ENCODE measurements at regions not wholly inside any gene's neighbourhood (a gene's known extent, or its start where the extent isn't known, plus 50 kb on each side); places are given as distances from the start of the nearest gene placed in this dataset.

- DNase-seq, result no peak
Measured at GRCh38 chr6:166770216-166771116, 143.4 kb upstream of the RPS6KA2 start.

DNA sequence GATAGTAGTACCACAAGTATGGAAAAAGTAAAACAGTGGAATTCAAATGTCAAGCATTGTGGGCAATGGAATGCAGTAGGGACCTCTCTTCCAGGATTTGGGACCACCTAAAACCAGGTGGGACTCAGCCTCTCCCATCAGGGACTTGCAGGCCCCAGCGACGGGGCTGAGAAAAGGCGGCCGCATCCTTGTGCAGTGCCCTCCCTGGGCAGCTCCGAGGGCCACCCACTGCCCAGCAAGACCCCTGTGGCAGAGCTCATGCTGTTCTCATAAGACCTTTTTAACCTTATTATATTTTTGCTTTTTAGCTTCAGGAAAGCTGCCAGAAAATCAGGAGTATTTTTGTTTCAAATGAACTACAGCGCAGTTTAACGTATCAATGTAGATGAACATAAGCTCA is 142.6 kb upstream of the RPS6KA2 start:
- no peak for DNase-seq

GRCh38 chr6:166768761-166769160 is 141.7 kb upstream of the RPS6KA2 start:
- DNase-seq, result no peak

GRCh38 chr6:166767230-166767629 is 140.2 kb upstream of the RPS6KA2 start:
- no peak for DNase-seq

GRCh38 chr6:166766769-166767168 is 139.7 kb upstream of the RPS6KA2 start:
- no peak for DNase-seq

DNA sequence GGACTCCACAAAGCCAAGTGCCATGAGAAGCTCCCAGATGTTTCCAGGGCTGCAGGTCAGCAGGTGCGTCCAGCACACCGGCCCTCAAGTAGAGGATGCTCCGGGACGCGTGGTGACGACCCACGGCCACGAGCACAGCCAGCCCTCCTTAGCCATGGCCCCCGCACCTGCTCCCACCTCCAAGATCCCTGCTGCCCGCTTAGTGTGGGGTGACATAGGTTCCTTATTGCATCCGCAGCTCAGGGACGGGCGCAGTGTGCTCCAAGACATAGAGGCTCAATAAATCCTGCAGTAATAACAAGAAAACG is 138.1 kb upstream of the RPS6KA2 start:
- DNase-seq, result no peak

DNA sequence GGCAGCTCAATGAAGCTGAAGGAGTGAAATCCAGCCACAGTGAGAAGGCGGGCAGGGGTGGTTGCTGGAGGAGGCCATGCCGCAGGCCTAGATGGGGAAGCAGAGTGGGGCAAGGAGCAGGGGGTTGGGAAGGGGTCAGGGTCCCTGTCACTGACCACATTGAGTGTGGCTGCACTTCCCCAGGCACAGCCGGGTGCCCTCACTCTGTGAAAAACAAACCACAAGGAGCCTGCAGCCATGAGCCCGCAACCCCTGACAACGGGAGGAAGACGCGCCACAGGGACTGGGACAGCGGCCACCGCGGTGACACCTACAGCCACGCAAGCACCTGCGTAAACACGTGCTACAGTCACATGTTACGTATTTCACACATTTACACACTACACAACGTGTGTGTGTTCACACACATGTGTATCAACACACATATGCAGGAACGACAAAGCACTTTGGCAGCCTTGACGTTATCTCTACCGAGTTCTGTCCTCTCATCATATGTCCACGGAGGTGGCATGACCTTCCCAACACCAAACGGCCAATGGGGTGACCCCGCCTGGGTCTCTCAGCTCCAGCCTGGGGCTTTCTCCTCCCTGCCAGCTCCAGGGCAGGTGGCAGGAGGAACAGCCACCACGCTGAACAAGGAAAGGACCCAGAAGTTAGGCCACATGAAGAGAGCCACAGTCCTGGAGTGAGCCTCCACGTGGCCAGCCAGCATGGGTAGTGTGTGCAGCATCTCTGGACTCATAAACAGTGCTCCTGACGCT is 137.6 kb upstream of the RPS6KA2 start:
- no peak for DNase-seq

DNA sequence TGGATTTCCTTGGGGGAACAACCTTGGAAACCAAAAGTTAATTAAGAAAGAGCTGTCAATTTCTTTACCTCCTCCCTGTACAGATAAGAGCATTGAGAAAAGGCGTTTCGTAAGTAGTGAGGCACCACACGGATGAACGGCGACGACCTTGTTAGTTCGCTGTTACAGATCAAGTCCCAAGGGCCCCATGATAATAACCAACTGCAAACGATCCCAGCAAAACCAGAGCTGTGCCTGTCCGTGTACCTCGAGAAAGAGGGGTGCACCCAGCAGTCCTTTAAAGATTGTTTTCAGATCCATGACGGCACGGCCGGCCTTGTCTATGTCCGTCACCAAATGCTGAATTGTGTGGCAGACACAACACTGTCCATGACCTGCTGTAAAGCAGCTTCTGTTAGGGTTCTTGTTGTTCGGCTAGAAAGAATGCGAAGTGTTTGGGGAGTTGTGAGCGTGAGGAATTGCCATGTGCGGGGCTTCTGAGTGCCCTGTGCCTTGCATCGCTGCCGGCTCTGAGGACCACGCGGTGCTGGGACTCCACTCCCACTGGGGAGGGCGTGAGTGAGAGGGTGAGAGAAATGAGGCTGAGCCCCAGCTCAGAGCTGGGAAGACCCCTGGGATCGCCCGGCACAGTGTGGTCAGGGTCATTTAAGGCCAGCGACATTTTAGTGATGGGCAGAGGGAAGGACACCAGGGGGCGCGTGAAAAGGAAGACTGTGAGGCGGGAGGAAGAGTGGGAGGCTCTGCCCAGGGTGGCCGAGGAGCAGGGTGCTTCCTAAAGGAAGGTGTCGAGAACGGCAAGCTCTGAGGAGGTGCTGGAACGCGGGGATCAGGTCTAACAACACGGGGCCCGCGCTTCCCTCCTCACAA is 136.8 kb upstream of the RPS6KA2 start:
- no peak for DNase-seq

- DNase-seq, result no peak
Measured at GRCh38 chr6:166761801-166762200, 134.8 kb upstream of the RPS6KA2 start.

DNA sequence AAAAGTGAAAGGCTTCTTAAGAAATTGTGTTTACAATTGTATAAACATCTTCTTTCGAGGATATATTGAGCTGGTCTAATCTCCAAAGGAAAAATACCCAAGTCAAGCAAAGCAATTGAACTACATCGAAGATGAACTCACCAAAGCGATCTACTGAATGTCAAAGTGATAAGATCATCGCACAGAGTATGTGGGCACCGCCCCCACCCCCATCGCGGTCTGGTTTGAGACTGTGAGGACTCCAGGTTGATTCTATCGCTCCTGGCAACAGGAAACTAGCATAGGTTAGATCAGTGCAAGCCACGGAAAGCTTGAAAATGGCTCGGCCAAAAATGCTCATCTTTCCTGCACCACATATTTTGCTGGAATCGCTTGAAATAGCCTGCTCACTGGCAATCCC is 133.2 kb upstream of the RPS6KA2 start:
- DNase-seq, result peak; percentile 27 to 67 (median 38)

GRCh38 chr6:166758136-166758704 is 131.2 kb upstream of the RPS6KA2 start:
- DNase-seq, result no peak

DNA sequence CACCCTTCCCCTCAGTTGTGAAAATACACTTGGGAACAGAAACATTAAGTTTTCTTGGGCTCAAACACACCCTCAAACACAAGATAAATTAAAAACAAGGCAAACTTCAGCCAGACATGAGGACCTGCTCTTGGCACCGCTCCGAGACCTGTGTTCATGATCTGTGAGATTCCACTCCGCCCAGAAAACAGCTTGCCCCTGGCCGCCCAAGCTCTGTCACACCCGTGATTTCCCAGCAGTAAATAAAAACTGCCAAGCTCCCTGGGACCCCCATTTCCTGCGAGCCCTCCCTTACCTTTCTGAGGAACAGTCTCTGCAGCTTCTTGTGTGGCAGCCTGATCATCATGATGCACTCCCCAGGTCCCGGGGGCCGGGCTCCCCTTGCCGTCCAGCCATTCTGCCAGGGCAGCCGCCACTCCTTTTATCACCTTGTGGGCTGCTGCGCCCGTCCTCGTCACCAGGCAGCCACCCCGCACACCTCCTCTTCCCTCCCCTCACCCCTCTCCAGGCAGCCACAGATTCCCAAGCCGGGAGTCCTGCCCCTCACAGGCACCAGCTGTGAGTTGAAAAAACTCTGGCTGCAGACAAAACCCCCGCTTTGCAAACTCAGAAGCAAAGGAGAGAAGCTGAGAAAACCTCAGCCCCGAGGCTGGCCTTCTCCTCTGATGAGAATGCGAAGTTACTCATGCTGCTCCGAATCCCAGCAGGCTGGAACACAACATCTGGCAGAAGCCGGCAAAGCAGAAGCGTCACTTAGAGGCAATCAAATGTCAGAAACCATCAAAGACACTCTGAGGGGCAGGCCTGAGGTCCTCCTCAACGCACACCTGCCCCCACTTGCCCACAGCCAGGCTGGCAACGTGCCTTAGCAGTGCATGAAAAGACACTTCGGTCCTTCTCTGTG is 130.4 kb upstream of the RPS6KA2 start:
- DNase-seq, result peak in 2 of 6 experiments; percentile 11 to 13

GRCh38 chr6:166754218-166755030 is 127.4 kb upstream of the RPS6KA2 start:
- no peak for DNase-seq

DNA sequence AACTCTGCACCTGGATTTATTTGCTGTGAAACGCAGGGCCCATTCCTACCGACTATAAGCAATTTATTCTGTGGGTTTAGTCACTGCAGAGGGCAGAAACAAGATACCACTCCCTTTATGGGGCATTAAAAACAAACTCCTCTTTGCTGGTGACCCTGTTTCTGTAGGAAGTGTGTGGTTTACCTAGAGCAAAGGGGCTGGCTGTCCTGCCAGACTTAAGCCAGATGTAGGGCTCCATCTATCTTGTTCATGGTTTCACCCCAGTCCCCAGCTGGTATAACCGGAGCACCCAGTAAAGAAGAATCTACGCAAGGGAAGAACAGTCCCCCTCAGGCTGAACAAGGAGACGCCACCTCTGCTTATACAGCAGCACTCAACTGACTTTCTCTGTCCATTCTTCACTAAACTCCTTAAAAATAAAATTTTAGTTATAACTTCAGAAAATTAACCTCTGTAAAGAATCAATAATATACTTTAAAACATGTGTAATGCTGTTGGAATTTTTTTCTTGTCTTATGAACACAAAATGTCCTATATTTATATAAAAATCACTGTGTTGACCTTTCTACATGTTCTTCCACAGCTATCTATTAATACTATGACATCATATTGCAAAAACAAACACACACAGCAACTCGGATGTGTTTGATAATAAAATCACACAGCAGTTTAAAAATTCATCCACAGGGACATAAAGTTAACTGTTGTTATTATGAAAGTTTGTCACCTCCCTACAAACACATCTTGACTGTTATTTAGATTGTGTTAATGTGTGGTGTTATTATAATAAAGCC is 126.1 kb upstream of the RPS6KA2 start:
- no peak for DNase-seq

DNA sequence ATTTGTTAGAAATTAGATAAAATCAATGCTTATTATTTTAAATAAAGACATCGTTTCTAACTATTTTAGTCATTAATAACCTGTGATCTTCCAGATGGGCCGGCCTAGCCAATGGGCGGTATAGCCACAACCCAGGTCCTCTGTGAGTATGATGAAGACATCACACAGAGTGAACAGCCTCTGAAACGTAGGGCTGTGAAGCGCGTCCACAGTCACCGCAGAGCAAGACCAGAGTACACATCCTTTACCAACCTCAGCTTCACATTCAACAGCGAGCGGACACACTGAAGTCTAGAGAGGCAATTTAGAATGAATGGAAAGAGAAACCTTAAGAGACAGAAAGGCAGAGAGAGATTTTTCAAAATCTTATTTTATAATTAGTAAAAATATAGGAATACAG is 125.0 kb upstream of the RPS6KA2 start:
- DNase-seq, result no peak

DNA sequence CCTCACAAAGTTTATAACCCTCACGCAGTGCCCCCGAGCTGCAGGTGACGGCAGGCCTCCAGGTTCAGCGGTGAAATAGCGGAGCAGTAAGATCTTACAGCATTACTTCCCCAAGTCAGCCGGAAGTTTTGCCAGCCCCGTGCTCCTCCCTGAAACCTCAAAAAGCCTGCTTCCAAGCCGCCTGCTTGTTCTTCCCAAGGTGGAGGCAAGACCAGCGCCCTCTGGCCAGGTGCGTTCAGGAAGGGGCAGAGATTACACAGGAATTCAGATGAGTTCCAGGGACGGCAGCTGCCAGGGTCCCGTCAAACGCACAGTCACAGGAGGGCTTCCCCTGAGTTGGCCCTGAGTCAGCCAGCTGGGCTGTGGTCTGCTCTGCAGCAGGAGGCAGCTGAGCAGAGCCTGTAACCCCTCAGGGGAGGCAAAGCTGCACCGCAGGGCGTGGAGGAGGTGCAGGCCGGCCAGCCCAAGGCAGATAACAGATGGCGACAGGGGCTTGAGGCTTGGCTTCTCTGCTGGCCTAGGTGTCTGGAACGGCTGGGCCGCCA is 124.1 kb upstream of the RPS6KA2 start:
- DNase-seq, result peak in 1 of 6 experiments; percentile 27

DNA sequence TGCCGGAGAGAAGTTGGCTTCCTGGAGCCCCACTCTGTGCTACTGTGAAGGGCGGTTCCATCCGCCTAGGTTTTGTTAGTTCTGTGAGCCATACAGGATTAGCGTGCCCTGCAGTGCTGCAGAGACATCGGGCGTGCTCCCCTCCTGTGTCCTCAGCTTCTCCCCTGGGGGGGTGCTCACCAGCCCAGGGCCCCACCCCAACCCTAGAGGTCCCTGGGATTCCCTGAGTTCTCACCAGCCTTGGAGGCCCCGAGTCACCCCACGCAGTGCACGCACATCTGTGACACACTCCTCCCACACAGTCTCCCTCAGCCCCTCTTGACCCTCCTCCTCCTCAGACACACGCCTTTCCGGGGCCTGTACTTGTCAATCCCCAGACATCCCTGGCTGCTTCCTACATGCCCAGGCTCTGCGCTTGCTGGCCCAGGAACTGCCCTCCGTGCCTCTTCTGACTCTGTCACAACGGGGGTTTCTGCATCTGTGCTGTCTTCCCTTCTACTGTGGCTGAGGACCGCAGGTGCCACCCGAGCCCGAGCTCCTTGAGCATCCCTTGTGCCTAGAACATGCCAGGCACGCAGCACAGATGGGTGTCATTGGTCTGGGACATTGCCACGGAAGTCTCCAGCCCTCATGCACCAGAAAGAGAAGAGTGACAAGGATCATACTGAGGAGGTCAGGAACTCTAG is 123.2 kb upstream of the RPS6KA2 start:
- no peak for DNase-seq

GRCh38 chr6:166749666-166750065 is 122.6 kb upstream of the RPS6KA2 start:
- no peak for DNase-seq
